Mesenchymal stem cell (in vitro differentiated cells and primary cell): ENCODE measurements at regions not wholly inside any gene's neighbourhood (a gene's known extent, or its start where the extent isn't known, plus 50 kb on each side); places are given as distances from the start of the nearest gene placed in this dataset.
A peak's percentile ranks its signal among the peaks of the same experiment; 100 is the strongest.

Source experiments
- DNase-seq: peaks from one replicate; pipeline ENCODE4 v3.0.0-alpha.2; 2013
- H2AFZ ChIP-seq: one replicate; pipeline ENCODE4 v1.6.1; 2013; ENCODE audit warnings: low read depth, mild to moderate bottlenecking, control low read depth, inconsistent platforms, low read length, moderate library complexity
- H2AK5ac ChIP-seq: 2 replicates; pipeline ENCODE4 v1.6.1; 2013; ENCODE audit warnings: low read length, moderate library complexity, mild to moderate bottlenecking, inconsistent platforms; ENCODE audit not compliant: severe bottlenecking
- H2BK120ac ChIP-seq: one replicate; pipeline ENCODE4 v1.6.1; 2013; ENCODE audit warnings: low read depth, mild to moderate bottlenecking, inconsistent platforms, low read length, moderate library complexity
- H2BK12ac ChIP-seq, 2 experiments: one replicate each; pipeline ENCODE4 v1.6.1; 2013; ENCODE audit warnings: inconsistent platforms in 2 of 2, low read length in 2 of 2, mild to moderate bottlenecking in 2 of 2, moderate library complexity in 2 of 2, control low read depth in 1 of 2
- H2BK15ac ChIP-seq: one replicate; pipeline ENCODE4 v1.6.1; 2013; ENCODE audit warnings: mild to moderate bottlenecking, low read depth, inconsistent platforms; ENCODE audit not compliant: poor library complexity, severe bottlenecking
- H2BK5ac ChIP-seq: 2 replicates; pipeline ENCODE4 v1.6.1; 2013; ENCODE audit warnings: low read depth, mild to moderate bottlenecking, low read length, control low read depth, inconsistent platforms; ENCODE audit not compliant: poor library complexity, severe bottlenecking
- H3K14ac ChIP-seq, 2 experiments: one replicate each; pipeline ENCODE4 v1.6.1; 2013; ENCODE audit warnings: inconsistent platforms in 2 of 2, low read length in 2 of 2, control low read depth in 1 of 2, mild to moderate bottlenecking in 1 of 2, moderate library complexity in 1 of 2
- H3K18ac ChIP-seq, 2 experiments: one replicate each; pipeline ENCODE4 v1.6.1; 2013; ENCODE audit warnings: inconsistent platforms in 2 of 2, low read length in 2 of 2, control low read depth in 1 of 2, low read depth in 1 of 2, mild to moderate bottlenecking in 1 of 2
- H3K23ac ChIP-seq, 2 experiments: one replicate each; pipeline ENCODE4 v1.6.1; 2013; ENCODE audit warnings: inconsistent platforms in 2 of 2, low read length in 2 of 2, mild to moderate bottlenecking in 2 of 2, moderate library complexity in 2 of 2, control low read depth in 1 of 2
- H3K27ac ChIP-seq: 2 replicates; pipeline ENCODE4 v1.5.1; 2013; ENCODE audit warnings: mild to moderate bottlenecking, moderate library complexity, low read length, control low read depth, inconsistent platforms; ENCODE audit not compliant: poor library complexity, severe bottlenecking
- H3K27me3 ChIP-seq, 2 experiments: 2 replicates each; pipeline versions ENCODE4 v1.6.1 to v1.7.0; 2013; ENCODE audit warnings: low read length in 2 of 2, mild to moderate bottlenecking in 2 of 2, moderate library complexity in 2 of 2, control low read depth in 1 of 2, inconsistent platforms in 1 of 2; ENCODE audit not compliant: control insufficient read depth in 1 of 2, insufficient read depth in 1 of 2
- H3K36me3 ChIP-seq, 2 experiments: 2 replicates each; pipeline versions ENCODE4 v1.6.1 to v1.7.0; 2013; ENCODE audit warnings: low read length in 2 of 2, control low read depth in 1 of 2, inconsistent platforms in 1 of 2, low read depth in 1 of 2, mild to moderate bottlenecking in 1 of 2; ENCODE audit not compliant: insufficient read depth in 2 of 2, control insufficient read depth in 1 of 2
- H3K4ac ChIP-seq, 2 experiments: one replicate each; pipeline ENCODE4 v1.6.1; 2013; ENCODE audit warnings: inconsistent platforms in 2 of 2, low read length in 2 of 2, mild to moderate bottlenecking in 2 of 2, moderate library complexity in 2 of 2, control low read depth in 1 of 2, low read depth in 1 of 2
- H3K4me1 ChIP-seq: 2 replicates; pipeline ENCODE4 v1.6.1; 2013; ENCODE audit warnings: low read depth, low read length, control low read depth; ENCODE audit not compliant: control insufficient read depth, insufficient read depth
- H3K4me2 ChIP-seq: 2 replicates; pipeline ENCODE4 v1.6.1; 2013; ENCODE audit warnings: low read length, mild to moderate bottlenecking, inconsistent platforms; ENCODE audit not compliant: poor library complexity, severe bottlenecking
- H3K4me3 ChIP-seq, 2 experiments: 2 replicates each; pipeline versions ENCODE4 v1.5.1 to v1.7.0; 2013; ENCODE audit warnings: low read length in 2 of 2, mild to moderate bottlenecking in 2 of 2, control low read depth in 1 of 2, low read depth in 1 of 2; ENCODE audit not compliant: insufficient read depth in 1 of 2
- H3K79me1 ChIP-seq: replicated peaks from 2 replicates; pipeline ENCODE4 v1.6.1; 2013; ENCODE audit warnings: mild to moderate bottlenecking, control low read depth, low read length, inconsistent platforms; ENCODE audit not compliant: poor library complexity, severe bottlenecking
- H3K9ac ChIP-seq: 2 replicates; pipeline ENCODE4 v1.7.0; 2013; ENCODE audit warnings: mild to moderate bottlenecking, low read length, moderate library complexity
- H3K9me3 ChIP-seq: 2 replicates; pipeline ENCODE4 v1.7.0; 2013; ENCODE audit warnings: mild to moderate bottlenecking, low read length; ENCODE audit not compliant: control insufficient read depth
- H4K8ac ChIP-seq: one replicate; pipeline ENCODE4 v1.6.1; 2013; ENCODE audit warnings: inconsistent platforms, mild to moderate bottlenecking, low read length, moderate library complexity
- H4K91ac ChIP-seq: one replicate; pipeline ENCODE4 v1.6.1; 2013; ENCODE audit warnings: mild to moderate bottlenecking, low read length, inconsistent platforms
- WGBS: methylation state at CpG from one replicate; pipeline ENCODE4 v1.1.7; 2013; ENCODE audit warnings: mixed read lengths; 5-methylcytosine and 5-hydroxymethylcytosine counted together

DNA sequence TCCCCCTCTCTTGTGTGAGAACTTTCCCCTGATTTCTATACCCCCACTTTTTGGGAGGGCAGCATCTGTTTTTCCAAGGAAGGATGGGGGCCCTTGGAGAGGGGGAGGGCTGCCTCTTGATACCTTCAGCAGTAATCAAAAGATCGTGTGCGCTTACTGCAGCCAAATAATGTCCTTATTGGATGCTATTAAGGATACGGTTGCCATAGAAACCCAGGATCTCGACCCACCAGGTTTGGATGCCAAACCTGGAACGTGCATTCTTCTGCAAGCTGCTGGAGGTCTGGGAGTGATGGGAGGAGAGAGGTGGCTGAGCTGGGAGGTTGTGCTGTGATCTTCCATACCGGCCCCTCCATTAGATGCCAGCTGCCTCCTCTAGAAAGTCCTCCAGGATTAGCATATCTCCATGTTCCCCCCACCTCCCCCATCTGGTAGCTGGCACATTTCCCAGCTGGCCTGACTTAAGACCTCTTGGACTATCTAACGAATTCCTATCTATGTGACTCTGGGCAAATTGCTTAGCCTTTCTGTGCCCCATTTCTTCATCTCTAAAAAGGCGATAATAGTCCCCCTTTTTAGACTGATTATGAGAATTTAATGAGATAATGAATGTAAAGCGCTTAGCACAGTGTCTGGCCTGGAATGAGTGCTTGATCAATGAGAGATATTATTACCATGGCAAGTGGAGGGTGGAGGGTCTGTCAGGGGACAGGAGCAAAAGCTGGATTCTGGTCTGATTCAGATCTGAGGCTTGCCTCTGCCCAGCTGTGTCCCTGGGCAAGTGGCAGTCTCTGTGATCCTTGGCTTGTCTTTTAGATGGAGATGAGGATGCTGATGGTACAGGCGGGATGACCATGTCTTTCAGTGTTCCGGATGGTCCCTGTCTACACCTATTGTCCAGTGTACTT is 78.5 kb upstream of the PCBD1 start:
- WGBS, result 84% methylated on average over 11 of the region's 11 CpGs
- Histone ChIP-seq H3K9ac (no peak overlapping the region), H2BK15ac (no peak overlapping the region)

GRCh38 chr10:70967591-70968587 is 79.5 kb upstream of the PCBD1 start:
- Histone ChIP-seq H3K27me3 (peaks cover 42 to 69% of the 10 kb centered on the region in 2 experiments), H3K14ac (no peak overlapping the region), H3K36me3 (no peaks in the 10 kb centered on the region), H3K9me3 (peaks cover 6% of the 10 kb centered on the region), H3K79me1 (no peaks in the 10 kb centered on the region), H3K4ac (no peak overlapping the region), H3K23ac (no peak overlapping the region), H3K4me1 (no peaks in the 10 kb centered on the region), H2BK12ac (no peak overlapping the region), H2BK15ac (no peak overlapping the region), H3K18ac (no peak overlapping the region), H2BK120ac (no peak overlapping the region), H4K91ac (no peak overlapping the region), H2AFZ (no peak overlapping the region), H3K4me2 (no peak overlapping the region), H2AK5ac (no peak overlapping the region), H3K4me3 (no peak overlapping the region), H4K8ac (no peak overlapping the region), H3K27ac (no peak overlapping the region), H2BK5ac (no peak overlapping the region), H3K9ac (no peak overlapping the region)
- peak; percentile 20 for DNase-seq
- WGBS, result 64% methylated on average over 15 of the region's 15 CpGs

More for the DNA sequence above, 78.5 kb upstream of the PCBD1 start:
- no peak overlapping the region for H3K27ac ChIP-seq
- no peak overlapping the region for H3K18ac ChIP-seq
- H4K8ac ChIP-seq, result no peak overlapping the region
- H2AK5ac ChIP-seq, result no peak overlapping the region
- H3K9me3 ChIP-seq, result peaks cover 3% of the 10 kb centered on the region
- H2AFZ ChIP-seq, result no peak overlapping the region
- no peak overlapping the region for H2BK5ac ChIP-seq
- H3K36me3 ChIP-seq, result no peaks in the 10 kb centered on the region
- H2BK12ac ChIP-seq, result no peak overlapping the region
- no peak for DNase-seq
- H3K14ac ChIP-seq, result no peak overlapping the region
- no peak overlapping the region for H3K23ac ChIP-seq
- H3K27me3 ChIP-seq, result peaks cover 49 to 79% of the 10 kb centered on the region in 2 experiments
- H4K91ac ChIP-seq, result no peak overlapping the region
- no peaks in the 10 kb centered on the region for H3K79me1 ChIP-seq
- H3K4me2 ChIP-seq, result no peak overlapping the region
- H3K4me1 ChIP-seq, result no peaks in the 10 kb centered on the region
- H3K4ac ChIP-seq, result no peak overlapping the region
- H3K4me3 ChIP-seq, result no peak overlapping the region
- no peak overlapping the region for H2BK120ac ChIP-seq

DNA sequence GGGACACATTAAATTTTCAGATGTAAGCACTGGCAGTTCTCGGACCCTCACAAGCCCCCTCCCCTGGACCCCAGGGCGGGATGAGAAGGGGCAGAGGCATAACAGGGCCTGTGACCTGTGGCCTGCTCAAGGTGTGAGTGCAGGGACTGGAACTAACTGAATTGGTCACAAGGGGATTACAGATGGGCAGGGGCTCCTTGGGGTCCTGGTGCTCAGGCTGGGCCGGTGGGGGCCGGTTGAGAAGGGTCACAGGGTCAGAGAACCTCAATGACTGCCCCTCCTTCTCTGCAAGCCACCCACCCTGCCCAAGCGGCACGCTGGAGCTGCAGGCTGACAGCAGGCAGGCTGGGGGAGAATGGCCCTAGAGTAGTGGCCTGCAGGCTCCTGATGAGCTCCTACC is 80.8 kb upstream of the PCBD1 start:
- Histone ChIP-seq H3K4ac (no peak overlapping the region), H2BK120ac (no peak overlapping the region), H3K4me3 (no peak overlapping the region), H2AFZ (no peak overlapping the region), H3K4me1 (no peaks in the 10 kb centered on the region), H2BK5ac (no peak overlapping the region), H4K91ac (no peak overlapping the region), H3K23ac (no peak overlapping the region), H2BK15ac (no peak overlapping the region), H3K79me1 (no peaks in the 10 kb centered on the region), H3K18ac (no peak overlapping the region), H3K9ac (no peak overlapping the region), H3K27me3 (peaks cover 34 to 64% of the 10 kb centered on the region in 2 experiments), H2AK5ac (no peak overlapping the region), H3K27ac (no peak overlapping the region), H3K14ac (no peak overlapping the region), H3K36me3 (no peaks in the 10 kb centered on the region), H4K8ac (no peak overlapping the region), H3K4me2 (no peak overlapping the region), H3K9me3 (peaks cover 6% of the 10 kb centered on the region), H2BK12ac (no peak overlapping the region)
- DNase-seq, result no peak
- 82% methylated on average over 4 of the region's 6 CpGs for WGBS

GRCh38 chr10:70970830-70971229 is 82.5 kb upstream of the PCBD1 start:
- no peak overlapping the region for H3K23ac ChIP-seq
- no peaks in the 10 kb centered on the region for H3K4me1 ChIP-seq
- H3K27ac ChIP-seq, result no peak overlapping the region
- no peak overlapping the region for H3K4ac ChIP-seq
- H2AK5ac ChIP-seq, result no peak overlapping the region
- H3K18ac ChIP-seq, result no peak overlapping the region
- peaks cover 30 to 65% of the 10 kb centered on the region in 2 experiments for H3K27me3 ChIP-seq
- H2AFZ ChIP-seq, result no peak overlapping the region
- WGBS, result 66% methylated on average over 4 of the region's 5 CpGs
- H2BK15ac ChIP-seq, result no peak overlapping the region
- no peak overlapping the region for H4K91ac ChIP-seq
- H3K14ac ChIP-seq, result no peak overlapping the region
- H3K9ac ChIP-seq, result no peak overlapping the region
- no peak for DNase-seq
- no peak overlapping the region for H2BK5ac ChIP-seq
- no peak overlapping the region for H2BK12ac ChIP-seq
- no peak overlapping the region for H3K4me2 ChIP-seq
- peaks cover 6% of the 10 kb centered on the region for H3K9me3 ChIP-seq
- no peak overlapping the region for H3K4me3 ChIP-seq
- no peaks in the 10 kb centered on the region for H3K36me3 ChIP-seq
- H2BK120ac ChIP-seq, result no peak overlapping the region
- no peaks in the 10 kb centered on the region for H3K79me1 ChIP-seq
- no peak overlapping the region for H4K8ac ChIP-seq
